ENCODE measurements at regions not wholly inside any gene's neighbourhood (a gene's known extent, or its start where the extent isn't known, plus 50 kb on each side); places are given as distances from the start of the nearest gene placed in this dataset.

GRCh38 chr11:95599959-95600586 is 189.5 kb downstream of the FAM76B start:
- TF ChIP-seq ESRRA (CRISPR knock-in tag; IDR thresholded peaks at IDR 0.05; ENCODE audit: borderline replicate concordance) (no peak), SMAD3 (CRISPR knock-in tag; IDR thresholded peaks at IDR 0.05; ENCODE audit: borderline replicate concordance) (no peak), GABPB1 (CRISPR knock-in tag; IDR thresholded peaks at IDR 0.05) (no peak), MLX (CRISPR knock-in tag; IDR thresholded peaks at IDR 0.05) (no peak), ZNF532 (CRISPR knock-in tag; IDR thresholded peaks at IDR 0.05; ENCODE audit: borderline replicate concordance) (no peak), ZNF425 (CRISPR knock-in tag; conservative IDR thresholded peaks at IDR 0.05) (no peak), E2F5 (CRISPR knock-in tag; IDR thresholded peaks at IDR 0.05) (no peak), ZNF671 (CRISPR knock-in tag; IDR thresholded peaks at IDR 0.05) (no peak), ZNF219 (CRISPR knock-in tag; IDR thresholded peaks at IDR 0.05; ENCODE audit: borderline replicate concordance) (no peak), FOXK1 (CRISPR knock-in tag; IDR thresholded peaks at IDR 0.05) (no peak), AR (CRISPR knock-in tag; IDR thresholded peaks at IDR 0.05) (no peak), CREM (CRISPR knock-in tag; IDR thresholded peaks at IDR 0.05) (no peak), HMGA2 (CRISPR knock-in tag; IDR thresholded peaks at IDR 0.05) (no peak), CDX4 (CRISPR knock-in tag; IDR thresholded peaks at IDR 0.05; ENCODE audit: borderline replicate concordance) (no peak)
- no peaks in the 10 kb centered on the region for H3K27me3 Mint-ChIP-seq (ENCODE audit: low read depth)
- POLR2A ChIA-PET = interaction anchor here (0.6 kb wide), 1 partner anchor 300 kb away, joined by 3 read pairs; no protein-coding TSS in a partner anchor
- no peaks in the 10 kb centered on the region for H3K9me3 Mint-ChIP-seq
- CTCF ChIA-PET = interaction anchor here (0.6 kb wide), 1 partner anchor 448 kb away, joined by 3 read pairs; no protein-coding TSS in a partner anchor
- H3K27ac Mint-ChIP-seq = no peak overlapping the region
- DNase-seq (ENCODE audit: low spot score) (no peak), ATAC-seq (no peak)
- H3K4me3 Mint-ChIP-seq = no peak overlapping the region
- H3K4me1 Mint-ChIP-seq = no peaks in the 10 kb centered on the region
- H3K36me3 Mint-ChIP-seq = no peaks in the 10 kb centered on the region

Measured in WTC11 (cell line).